ENCODE measurements at regions not wholly inside any gene's neighbourhood (a gene's known extent, or its start where the extent isn't known, plus 50 kb on each side); places are given as distances from the start of the nearest gene placed in this dataset.

DNA sequence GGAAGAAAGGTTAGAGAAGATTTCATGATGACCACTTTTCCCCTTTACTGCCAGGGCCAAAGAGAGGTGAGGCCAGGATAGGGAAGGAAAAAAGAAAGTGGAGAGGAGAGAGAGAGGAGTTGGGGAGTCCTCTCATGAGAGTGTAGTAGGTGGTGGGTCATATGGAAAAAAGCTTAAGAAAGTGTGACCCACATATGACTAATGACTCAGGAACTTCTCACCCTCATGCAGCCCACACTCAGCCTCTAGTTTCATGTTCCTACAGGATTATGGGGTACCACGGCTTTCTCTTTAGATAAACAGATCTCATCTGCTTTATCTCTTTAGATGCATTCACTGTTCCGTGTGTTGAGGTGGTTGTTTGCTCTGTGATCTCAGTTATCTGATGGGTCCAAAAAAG, 462.5 kb upstream of the IGFBP3 start:
- Mint-ChIP-seq H3K4me1 (no peaks in the 10 kb centered on the region), H3K4me3 (no peak overlapping the region), H3K9me3 (no peaks in the 10 kb centered on the region), H3K27ac (no peak overlapping the region), H3K27me3 (no peaks in the 10 kb centered on the region), H3K36me3 (no peaks in the 10 kb centered on the region)
- ATAC-seq (ENCODE audit: low read depth), result no peak
- DNase-seq (ENCODE audit: low spot score in 2 of 2), result no peak

DNA sequence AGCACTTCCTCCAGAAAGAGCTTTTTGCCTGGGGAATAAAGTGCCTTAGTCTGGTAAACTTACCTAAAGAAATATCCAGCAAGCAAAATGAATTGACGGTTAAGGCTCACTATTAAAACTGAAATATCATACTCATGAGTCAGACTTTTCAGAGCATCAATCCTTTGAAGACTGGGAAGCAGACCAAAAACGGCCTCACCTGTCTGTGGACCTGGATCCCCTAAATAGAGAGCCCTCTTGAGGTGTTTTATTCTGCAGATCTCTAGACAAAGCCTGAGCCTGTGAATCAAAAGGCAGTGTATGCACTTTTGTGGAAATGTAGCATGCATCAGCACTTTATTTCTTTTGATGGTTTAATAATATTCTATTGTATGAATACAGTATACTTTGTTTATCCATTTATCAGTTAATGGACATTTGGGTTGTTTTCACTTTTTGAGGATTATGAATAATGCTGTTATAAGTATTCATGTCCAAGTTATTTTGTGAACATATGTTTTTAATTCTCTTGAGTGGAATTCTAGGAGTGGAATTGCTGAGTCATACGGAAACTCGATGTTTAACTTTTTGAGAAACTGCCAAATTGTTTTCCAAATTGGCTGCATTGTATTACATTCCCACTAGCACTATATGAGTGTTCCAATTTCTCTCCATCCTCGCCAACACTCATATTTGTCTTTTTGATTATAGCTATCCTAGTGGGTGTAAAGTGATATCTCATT, 449.0 kb upstream of the IGFBP3 start:
- no peaks in the 10 kb centered on the region for H3K27me3 Mint-ChIP-seq
- no peaks in the 10 kb centered on the region for H3K36me3 Mint-ChIP-seq
- no peak for DNase-seq (ENCODE audit: low spot score in 2 of 2)
- no peak overlapping the region for H3K4me3 Mint-ChIP-seq
- no peaks in the 10 kb centered on the region for H3K4me1 Mint-ChIP-seq
- no peak for ATAC-seq (ENCODE audit: low read depth)
- H3K9me3 Mint-ChIP-seq, result peaks cover 8% of the 10 kb centered on the region
- no peak overlapping the region for H3K27ac Mint-ChIP-seq

GRCh38 chr7:46368871-46369270, 447.8 kb upstream of the IGFBP3 start:
- Mint-ChIP-seq H3K4me1 (no peaks in the 10 kb centered on the region), H3K27me3 (no peaks in the 10 kb centered on the region), H3K27ac (no peak overlapping the region), H3K36me3 (no peaks in the 10 kb centered on the region), H3K9me3 (peaks cover 6% of the 10 kb centered on the region), H3K4me3 (no peak overlapping the region)
- no peak for DNase-seq (ENCODE audit: low spot score in 2 of 2)
- ATAC-seq (ENCODE audit: low read depth), result no peak

DNA sequence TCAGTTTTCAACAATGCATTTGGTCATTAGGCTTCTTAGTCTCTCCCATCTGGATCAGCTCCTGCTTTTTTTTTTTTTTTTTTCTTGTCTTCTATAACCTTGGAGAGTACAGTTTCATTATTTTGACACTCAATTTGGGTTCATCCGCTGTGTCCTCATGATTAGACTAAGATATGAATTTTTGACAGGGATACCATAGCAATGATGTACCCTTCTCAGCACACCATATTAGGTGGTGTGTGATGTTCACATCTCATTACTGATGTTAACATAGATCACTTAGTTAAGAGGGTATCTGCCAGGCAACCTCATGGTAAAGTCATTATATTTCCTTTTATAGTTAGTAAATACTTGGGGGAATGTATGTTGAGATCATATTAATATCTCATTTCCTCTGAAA, 445.5 kb upstream of the IGFBP3 start:
- ATAC-seq (ENCODE audit: low read depth), result no peak
- no peaks in the 10 kb centered on the region for H3K36me3 Mint-ChIP-seq
- H3K9me3 Mint-ChIP-seq, result peaks cover 6% of the 10 kb centered on the region
- no peaks in the 10 kb centered on the region for H3K27me3 Mint-ChIP-seq
- no peak overlapping the region for H3K27ac Mint-ChIP-seq
- DNase-seq (ENCODE audit: low spot score in 2 of 2), result no peak
- H3K4me3 Mint-ChIP-seq, result no peak overlapping the region
- H3K4me1 Mint-ChIP-seq, result no peaks in the 10 kb centered on the region

DNA sequence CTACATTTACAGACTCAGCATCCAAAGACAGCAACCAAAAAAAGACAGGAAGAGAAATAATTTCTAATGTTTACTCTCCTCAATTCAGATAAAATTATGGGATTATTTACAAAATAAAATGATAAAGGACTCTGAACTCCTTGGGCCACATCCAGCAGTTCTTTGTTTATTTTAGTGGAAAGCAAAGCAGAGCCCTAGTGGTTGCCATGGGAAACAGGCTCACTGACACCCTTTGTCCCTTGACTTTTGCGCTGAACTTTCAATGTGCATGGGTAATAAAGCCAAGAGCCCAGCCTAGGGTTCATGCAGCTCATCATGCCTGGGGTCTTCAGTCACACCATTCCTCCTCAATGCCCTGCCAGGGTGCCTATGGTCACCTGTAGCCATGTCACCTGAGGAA, 442.6 kb upstream of the IGFBP3 start:
- H3K27ac Mint-ChIP-seq, result no peak overlapping the region
- H3K4me3 Mint-ChIP-seq, result no peak overlapping the region
- H3K36me3 Mint-ChIP-seq, result no peaks in the 10 kb centered on the region
- no peaks in the 10 kb centered on the region for H3K4me1 Mint-ChIP-seq
- no peak for ATAC-seq (ENCODE audit: low read depth)
- no peaks in the 10 kb centered on the region for H3K27me3 Mint-ChIP-seq
- no peak for DNase-seq (ENCODE audit: low spot score in 2 of 2)
- peaks cover 2% of the 10 kb centered on the region for H3K9me3 Mint-ChIP-seq

GRCh38 chr7:46360811-46361210, 439.7 kb upstream of the IGFBP3 start:
- DNase-seq (ENCODE audit: low spot score in 2 of 2), result no peak
- H3K27ac Mint-ChIP-seq, result no peak overlapping the region
- no peaks in the 10 kb centered on the region for H3K9me3 Mint-ChIP-seq
- H3K27me3 Mint-ChIP-seq, result no peaks in the 10 kb centered on the region
- no peaks in the 10 kb centered on the region for H3K36me3 Mint-ChIP-seq
- H3K4me3 Mint-ChIP-seq, result no peak overlapping the region
- H3K4me1 Mint-ChIP-seq, result no peaks in the 10 kb centered on the region
- no peak for ATAC-seq (ENCODE audit: low read depth)

GRCh38 chr7:46360296-46360695, 439.2 kb upstream of the IGFBP3 start:
- H3K4me1 Mint-ChIP-seq, result no peaks in the 10 kb centered on the region
- no peaks in the 10 kb centered on the region for H3K27me3 Mint-ChIP-seq
- no peaks in the 10 kb centered on the region for H3K36me3 Mint-ChIP-seq
- H3K9me3 Mint-ChIP-seq, result no peaks in the 10 kb centered on the region
- H3K4me3 Mint-ChIP-seq, result no peak overlapping the region
- H3K27ac Mint-ChIP-seq, result no peak overlapping the region
- no peak for DNase-seq (ENCODE audit: low spot score in 2 of 2)
- no peak for ATAC-seq (ENCODE audit: low read depth)

DNA sequence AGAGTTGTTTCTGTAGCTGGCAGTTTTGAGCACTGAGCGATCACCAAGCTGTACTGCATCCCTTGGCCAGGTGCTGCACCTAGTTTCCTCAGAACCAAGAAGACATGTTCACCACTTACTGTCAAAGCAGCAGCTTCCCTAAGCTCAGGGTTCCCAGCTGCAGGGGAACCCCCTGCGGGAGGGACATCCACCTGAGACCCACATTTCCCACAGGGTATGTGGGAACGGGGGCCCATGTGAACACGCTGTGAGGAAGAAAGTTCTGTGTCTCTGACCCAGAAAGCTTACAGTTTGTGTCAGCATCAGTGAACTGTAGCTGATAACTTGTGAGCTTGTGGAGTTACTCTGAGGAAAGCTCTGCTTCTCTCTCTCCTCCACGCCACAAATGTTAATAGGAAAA, 436.8 kb upstream of the IGFBP3 start:
- no peak for ATAC-seq (ENCODE audit: low read depth)
- H3K27ac Mint-ChIP-seq, result no peak overlapping the region
- H3K4me3 Mint-ChIP-seq, result no peak overlapping the region
- H3K4me1 Mint-ChIP-seq, result no peaks in the 10 kb centered on the region
- no peaks in the 10 kb centered on the region for H3K27me3 Mint-ChIP-seq
- H3K9me3 Mint-ChIP-seq, result no peaks in the 10 kb centered on the region
- no peaks in the 10 kb centered on the region for H3K36me3 Mint-ChIP-seq
- no peak for DNase-seq (ENCODE audit: low spot score in 2 of 2)

GRCh38 chr7:46357290-46357689, 436.2 kb upstream of the IGFBP3 start:
- Mint-ChIP-seq H3K9me3 (no peaks in the 10 kb centered on the region), H3K27me3 (no peaks in the 10 kb centered on the region), H3K27ac (no peak overlapping the region), H3K4me3 (no peak overlapping the region), H3K36me3 (no peaks in the 10 kb centered on the region), H3K4me1 (no peaks in the 10 kb centered on the region)
- ATAC-seq (ENCODE audit: low read depth), result no peak
- no peak for DNase-seq (ENCODE audit: low spot score in 2 of 2)

DNA sequence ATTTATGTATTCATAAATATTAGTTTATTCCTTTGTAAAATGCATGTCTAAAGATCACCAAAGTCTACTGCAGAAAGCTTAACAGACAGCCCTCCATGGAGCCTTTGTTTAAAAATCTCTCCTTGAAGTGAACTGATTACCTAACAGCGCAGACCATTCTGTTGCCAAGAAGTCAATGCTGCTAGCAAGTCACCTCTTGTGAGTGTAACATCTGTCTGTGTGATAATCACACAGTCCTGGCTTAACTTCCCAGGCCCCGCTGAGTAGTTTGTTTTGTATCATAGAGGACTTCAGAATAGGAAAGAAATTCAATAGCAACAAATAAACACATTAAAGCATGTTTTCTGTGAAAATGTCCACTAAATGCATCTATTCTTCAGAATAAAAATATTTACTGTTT, 435.3 kb upstream of the IGFBP3 start:
- ATAC-seq (ENCODE audit: low read depth), result no peak
- Mint-ChIP-seq H3K4me3 (no peak overlapping the region), H3K36me3 (no peaks in the 10 kb centered on the region), H3K4me1 (no peaks in the 10 kb centered on the region), H3K9me3 (no peaks in the 10 kb centered on the region), H3K27ac (no peak overlapping the region), H3K27me3 (no peaks in the 10 kb centered on the region)
- no peak for DNase-seq (ENCODE audit: low spot score in 2 of 2)

DNA sequence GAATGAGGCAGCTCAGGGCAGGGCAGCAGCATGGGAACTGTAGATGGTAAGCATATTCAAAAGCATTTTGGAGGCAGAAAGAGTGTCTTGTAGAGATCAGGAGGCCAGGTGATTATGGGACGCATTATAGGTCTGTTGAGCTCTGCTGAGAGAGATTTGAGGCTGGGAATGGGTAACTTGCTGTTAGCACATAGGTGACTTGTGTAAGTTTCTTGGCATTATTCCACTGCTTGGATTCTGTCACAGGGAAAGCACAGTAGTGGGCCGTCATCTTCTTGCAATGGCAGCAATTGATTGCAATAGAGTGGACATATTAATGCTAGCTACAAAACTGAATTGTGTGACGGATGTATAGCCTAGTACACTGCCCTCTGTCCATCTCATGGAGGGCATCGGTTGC, 434.3 kb upstream of the IGFBP3 start:
- Mint-ChIP-seq H3K27ac (no peak overlapping the region), H3K9me3 (no peaks in the 10 kb centered on the region), H3K36me3 (no peaks in the 10 kb centered on the region), H3K4me1 (no peaks in the 10 kb centered on the region), H3K4me3 (no peak overlapping the region), H3K27me3 (no peaks in the 10 kb centered on the region)
- DNase-seq (ENCODE audit: low spot score in 2 of 2), result no peak
- ATAC-seq (ENCODE audit: low read depth), result no peak

GRCh38 chr7:46352004-46352954, 431.2 kb upstream of the IGFBP3 start:
- Mint-ChIP-seq H3K4me1 (no peaks in the 10 kb centered on the region), H3K27ac (no peak overlapping the region), H3K36me3 (no peaks in the 10 kb centered on the region), H3K27me3 (no peaks in the 10 kb centered on the region), H3K9me3 (peaks cover 2% of the 10 kb centered on the region), H3K4me3 (no peak overlapping the region)
- no peak for DNase-seq (ENCODE audit: low spot score in 2 of 2)
- ATAC-seq (ENCODE audit: low read depth), result no peak

- H3K4me3 Mint-ChIP-seq, result no peak overlapping the region
- no peaks in the 10 kb centered on the region for H3K4me1 Mint-ChIP-seq
- no peak for DNase-seq (ENCODE audit: low spot score in 2 of 2)
- no peak for ATAC-seq (ENCODE audit: low read depth)
- no peak overlapping the region for H3K27ac Mint-ChIP-seq
- no peaks in the 10 kb centered on the region for H3K36me3 Mint-ChIP-seq
- H3K27me3 Mint-ChIP-seq, result no peaks in the 10 kb centered on the region
- H3K9me3 Mint-ChIP-seq, result peaks cover 4% of the 10 kb centered on the region
Measured at GRCh38 chr7:46349490-46349889, 428.4 kb upstream of the IGFBP3 start.

- DNase-seq (ENCODE audit: low spot score in 2 of 2) (no peak), ATAC-seq (ENCODE audit: low read depth) (no peak)
- Mint-ChIP-seq H3K27me3 (no peaks in the 10 kb centered on the region), H3K27ac (no peak overlapping the region), H3K4me3 (no peak overlapping the region), H3K9me3 (peaks cover 7% of the 10 kb centered on the region), H3K36me3 (no peaks in the 10 kb centered on the region), H3K4me1 (no peaks in the 10 kb centered on the region)
Measured at GRCh38 chr7:46344533-46344932, 423.5 kb upstream of the IGFBP3 start.

All from memory B cell (primary cell).